Stimulated activated CD8-positive, alpha-beta memory T cell treated with anti-CD3 and anti-CD28 coated beads, Interleukin-2, amount 100 ng/mL, for 1 hour (primary cell): ENCODE measurements at regions not wholly inside any gene's neighbourhood (a gene's known extent, or its start where the extent isn't known, plus 50 kb on each side); places are given as distances from the start of the nearest gene placed in this dataset.

Experiments
- DNase-seq, 2 donors: peaks; one replicate each; pipeline ENCODE4 v3.0.0-alpha.2; 2020; ENCODE audit warnings: low read depth in 2 of 2

GRCh38 chr18:24878289-24878688 lies 417.9 kb downstream of the HRH4 start:
- DNase-seq: no peak

- DNase-seq: no peak
These were observed 424.8 kb downstream of the HRH4 start for GRCh38 chr18:24885276-24885675.

GRCh38 chr18:24894880-24895279 lies 434.4 kb downstream of the HRH4 start:
- no peak for DNase-seq

- no peak for DNase-seq
These were observed 437.0 kb downstream of the HRH4 start for GRCh38 chr18:24897461-24897860.

- no peak for DNase-seq
These were observed 441.7 kb downstream of the ZNF521 start for GRCh38 chr18:24910221-24910620.

GRCh38 chr18:24913507-24914170 lies 438.3 kb downstream of the ZNF521 start:
- DNase-seq: no peak

GRCh38 chr18:24914171-24914525 lies 437.8 kb downstream of the ZNF521 start:
- DNase-seq: no peak

- no peak for DNase-seq
These were observed 437.3 kb downstream of the ZNF521 start for GRCh38 chr18:24914685-24915084.

- DNase-seq: no peak
These were observed 436.4 kb downstream of the ZNF521 start for GRCh38 chr18:24915547-24915946.

- DNase-seq: no peak
These were observed 434.2 kb downstream of the ZNF521 start for GRCh38 chr18:24917767-24918166.

GRCh38 chr18:24918257-24918656 lies 433.7 kb downstream of the ZNF521 start:
- DNase-seq: no peak

- no peak for DNase-seq
These were observed 432.7 kb downstream of the ZNF521 start for GRCh38 chr18:24919181-24919797.

- DNase-seq: no peak
These were observed 429.5 kb downstream of the ZNF521 start for GRCh38 chr18:24922491-24922890.

GRCh38 chr18:24923138-24923537 lies 428.8 kb downstream of the ZNF521 start:
- DNase-seq: no peak

- no peak for DNase-seq
These were observed 427.8 kb downstream of the ZNF521 start for GRCh38 chr18:24924066-24924716.

GRCh38 chr18:24926649-24927048 lies 425.3 kb downstream of the ZNF521 start:
- no peak for DNase-seq

- no peak for DNase-seq
These were observed 423.6 kb downstream of the ZNF521 start for GRCh38 chr18:24928301-24928878.

- no peak for DNase-seq
These were observed 421.5 kb downstream of the ZNF521 start for GRCh38 chr18:24930478-24930877.

GRCh38 chr18:24930971-24931370 lies 421.0 kb downstream of the ZNF521 start:
- no peak for DNase-seq

GRCh38 chr18:24933345-24933744 lies 418.6 kb downstream of the ZNF521 start:
- no peak for DNase-seq

GRCh38 chr18:24934258-24934932 lies 417.6 kb downstream of the ZNF521 start:
- DNase-seq: no peak

GRCh38 chr18:24935008-24935407 lies 417.0 kb downstream of the ZNF521 start:
- DNase-seq: no peak
